ENCODE measurements at regions not wholly inside any gene's neighbourhood (a gene's known extent, or its start where the extent isn't known, plus 50 kb on each side); places are given as distances from the start of the nearest gene placed in this dataset.

- ATAC-seq (ENCODE audit: low read depth), result no peak
- in situ Hi-C loops (cut with MboI; ENCODE audit: low sequenced_read_pairs), result no loop called here
- H3K9ac ChIP-seq (ENCODE audit: low read depth, low read length), result no peak overlapping the region
- H3K4me1 ChIP-seq (ENCODE audit: control insufficient read depth, insufficient read depth, low read length), result no peaks in the 10 kb centered on the region
- H2BK5ac ChIP-seq (ENCODE audit: low read depth, low read length, poor library complexity, severe bottlenecking), result no peak overlapping the region
- BruUV-seq (replicated peaks), result no TSS peak
- H4K5ac ChIP-seq (ENCODE audit: low read depth, low read length), result no peak overlapping the region
- H2BK120ac ChIP-seq (ENCODE audit: low read depth, low read length), result no peak overlapping the region
- no peak for TF ChIP-seq CHD1 (IDR thresholded peaks at IDR 0.05; ENCODE audit: low read depth, low read length)
- no peak for TF ChIP-seq NFE2L2 (IDR thresholded peaks at IDR 0.05; ENCODE audit: low read depth, low read length)
- no peak for TF ChIP-seq RAD21 (IDR thresholded peaks at IDR 0.05; ENCODE audit: low read length)
- TF ChIP-seq FOS (IDR thresholded peaks at IDR 0.05; ENCODE audit: low read depth, low read length), result no peak
- no peak for TF ChIP-seq POLR2A (IDR thresholded peaks at IDR 0.05; ENCODE audit: low read depth, low read length)
- no peak for TF ChIP-seq SMC3 (IDR thresholded peaks at IDR 0.05; ENCODE audit: low read depth, low read length)
- TF ChIP-seq MXI1 (IDR thresholded peaks at IDR 0.05; ENCODE audit: borderline replicate concordance, low read depth, low read length), result no peak
- H3K4me3 ChIP-seq (ENCODE audit: insufficient read depth, low read depth, low read length), result no peak overlapping the region
- intact Hi-C loops (cut with micrococcal nuclease), result no loop called here
- DNase-seq, result no peak
- no peaks in the 10 kb centered on the region for H3K36me3 ChIP-seq (ENCODE audit: control insufficient read depth, insufficient read depth, low read length)
- no peak overlapping the region for H3K56ac ChIP-seq (ENCODE audit: extremely low read depth, insufficient read depth, low read length)
- no peak overlapping the region for H3K14ac ChIP-seq (replicated peaks; ENCODE audit: low read depth, low read length)
- ChIA-PET CTCF (interaction anchor here (1.3 kb wide), 1 partner anchor 19 kb away, joined by 3 read pairs; no protein-coding TSS in a partner anchor), POLR2A (ENCODE audit: unreplicated experiment) (no interaction called here)
- no peak overlapping the region for H3K18ac ChIP-seq (ENCODE audit: low read depth, low read length)
- H3K23ac ChIP-seq (ENCODE audit: low read depth, low read length), result no peak overlapping the region
- no peaks in the 10 kb centered on the region for H4K20me1 ChIP-seq (ENCODE audit: insufficient read depth, low read length)
- H2AFZ ChIP-seq (replicated peaks; ENCODE audit: low read length, poor library complexity), result no peak overlapping the region
- H3K4me2 ChIP-seq (ENCODE audit: low read depth, low read length), result no peak overlapping the region
- H2AK9ac ChIP-seq (replicated peaks; ENCODE audit: low read depth, low read length, poor library complexity), result no peak overlapping the region
- H4K8ac ChIP-seq (ENCODE audit: low read depth in 2 of 2, low read length in 2 of 2), result no peak overlapping the region
- H3K4ac ChIP-seq (ENCODE audit: low read depth, low read length), result no peak overlapping the region
- H2BK20ac ChIP-seq (ENCODE audit: low read depth, low read length), result no peak overlapping the region
- no peak overlapping the region for H4K91ac ChIP-seq (ENCODE audit: insufficient read depth, low read depth, low read length)
- WGBS, 2 experiments (ENCODE audit: extremely low coverage in 2 of 2, insufficient read length in 1 of 2), result 68% methylated on average over 3 of the region's 10 CpGs; no CpG with 5 or more reads in 1 of the 2 experiments
- H3K27ac ChIP-seq (ENCODE audit: insufficient read depth, low read length), result no peak overlapping the region
- H3K9me1 ChIP-seq (ENCODE audit: insufficient read depth, low read length), result no peaks in the 10 kb centered on the region
- no peak overlapping the region for H2AK5ac ChIP-seq (ENCODE audit: low read depth, low read length)
- peaks cover 2% of the 10 kb centered on the region for H3K27me3 ChIP-seq (ENCODE audit: control insufficient read depth, insufficient read depth, low read length)
- no peaks in the 10 kb centered on the region for H3K79me1 ChIP-seq (ENCODE audit: low read depth in 1 of 2, low read length in 2 of 2)
- H3K9me3 ChIP-seq (ENCODE audit: control insufficient read depth, insufficient read depth, low read length), result no peaks in the 10 kb centered on the region
- dilution Hi-C loops (cut with HindIII; ENCODE audit: low sequenced_read_pairs, unreplicated experiment), result no loop called here
- H2BK15ac ChIP-seq (ENCODE audit: low read depth, low read length), result no peak overlapping the region
These were observed 128.2 kb downstream of the GPAT3 start for GRCh38 chr4:83664071-83664470.

Data from IMR-90 (cell line).